Mammary epithelial cell (primary cell): ENCODE measurements at regions not wholly inside any gene's neighbourhood (a gene's known extent, or its start where the extent isn't known, plus 50 kb on each side); places are given as distances from the start of the nearest gene placed in this dataset.

Source experiments
- EZH2 ChIP-seq: IDR thresholded peaks from 2 replicates; pipeline ENCODE4 v1.6.1; 2012; ENCODE audit warnings: low read length, inconsistent platforms, borderline replicate concordance
- TF ChIP-seq, protein P1 (sequence below), 2 donors: IDR thresholded peaks in 1 of 2; conservative IDR thresholded peaks in 1 of 2; 2 replicates each; pipeline ENCODE4 v1.5.1; 2011 to 2012; ENCODE audit warnings: inconsistent platforms in 2 of 2, low read length in 2 of 2, mild to moderate bottlenecking in 2 of 2, control low read depth in 1 of 2, low read depth in 1 of 2; ENCODE audit not compliant: insufficient read depth in 1 of 2; ENCODE audit errors: extremely low read depth in 1 of 2

- TF ChIP-seq, protein P1, sequence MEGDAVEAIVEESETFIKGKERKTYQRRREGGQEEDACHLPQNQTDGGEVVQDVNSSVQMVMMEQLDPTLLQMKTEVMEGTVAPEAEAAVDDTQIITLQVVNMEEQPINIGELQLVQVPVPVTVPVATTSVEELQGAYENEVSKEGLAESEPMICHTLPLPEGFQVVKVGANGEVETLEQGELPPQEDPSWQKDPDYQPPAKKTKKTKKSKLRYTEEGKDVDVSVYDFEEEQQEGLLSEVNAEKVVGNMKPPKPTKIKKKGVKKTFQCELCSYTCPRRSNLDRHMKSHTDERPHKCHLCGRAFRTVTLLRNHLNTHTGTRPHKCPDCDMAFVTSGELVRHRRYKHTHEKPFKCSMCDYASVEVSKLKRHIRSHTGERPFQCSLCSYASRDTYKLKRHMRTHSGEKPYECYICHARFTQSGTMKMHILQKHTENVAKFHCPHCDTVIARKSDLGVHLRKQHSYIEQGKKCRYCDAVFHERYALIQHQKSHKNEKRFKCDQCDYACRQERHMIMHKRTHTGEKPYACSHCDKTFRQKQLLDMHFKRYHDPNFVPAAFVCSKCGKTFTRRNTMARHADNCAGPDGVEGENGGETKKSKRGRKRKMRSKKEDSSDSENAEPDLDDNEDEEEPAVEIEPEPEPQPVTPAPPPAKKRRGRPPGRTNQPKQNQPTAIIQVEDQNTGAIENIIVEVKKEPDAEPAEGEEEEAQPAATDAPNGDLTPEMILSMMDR (conservative IDR thresholded peaks at IDR 0.05 in 1 of 2, IDR thresholded peaks at IDR 0.05 in 1 of 2; ENCODE audit: extremely low read depth in 1 of 2, insufficient read depth in 1 of 2, low read depth in 1 of 2, low read length in 2 of 2): no peak
- TF ChIP-seq EZH2: no peak
Observed at GRCh38 chr6:44503471-44503870, 116.0 kb downstream of the CDC5L start.
